Heart left ventricle (tissue), 13 donors: ENCODE measurements at regions not wholly inside any gene's neighbourhood (a gene's known extent, or its start where the extent isn't known, plus 50 kb on each side); places are given as distances from the start of the nearest gene placed in this dataset.

Experiments used
- POLR2A ChIP-seq, 2 donors: fragments of 450-650 bp; IDR thresholded peaks; one replicate each; pipeline ENCODE4 v1.6.1; 2017; ENCODE audit warnings: antibody characterized with exemption in 2 of 2, mild to moderate bottlenecking in 2 of 2, moderate library complexity in 2 of 2
- TF ChIP-seq, protein P1 (sequence below), 12 donors: fragments of 200-600 bp; sonication (generic) in 4 of 12; IDR thresholded peaks; one replicate each; pipeline versions ENCODE4 v1.5.0 to v1.8.0; 2018 to 2022; ENCODE audit warnings: antibody characterized with exemption in 12 of 12, mild to moderate bottlenecking in 5 of 12
- donor health status: ischemic (EF 13 %, LVEDD 7.1; RV severe dilation, severe dysfunction).
- donor health status: DM: no; HTN: yes; CAD: no.
- donor health status: DM: no; HTN: no; CAD: no.
- donor health status: ischemic (EF 25% LVEDD 6.9; RV normal size, moderate dysfunction).
- donor health status: ischemic (EF 25% LVEDD 5.7; RV mildly dilated, moderate dysfunction).
- donor health status: ischemic (EF 35%, LVEDD 5.7; RV mildly dilated, moderate dysfunction).
- donor health status: nonischemic (EF 11% LVEDD 7.7; RV severe dilation, severe dysfunction).
- donor health status: DM: yes; HTN: yes; CAD: no.
- donor health status: PGD.
- donor health status: ischemic (EF 29% LVEDD 5.4; RV normal size, mild dysfunction).
- donor health status: nonischemic (EF 23%, LVEDD 6.1; RV moderate dilation, normal function).

DNA sequence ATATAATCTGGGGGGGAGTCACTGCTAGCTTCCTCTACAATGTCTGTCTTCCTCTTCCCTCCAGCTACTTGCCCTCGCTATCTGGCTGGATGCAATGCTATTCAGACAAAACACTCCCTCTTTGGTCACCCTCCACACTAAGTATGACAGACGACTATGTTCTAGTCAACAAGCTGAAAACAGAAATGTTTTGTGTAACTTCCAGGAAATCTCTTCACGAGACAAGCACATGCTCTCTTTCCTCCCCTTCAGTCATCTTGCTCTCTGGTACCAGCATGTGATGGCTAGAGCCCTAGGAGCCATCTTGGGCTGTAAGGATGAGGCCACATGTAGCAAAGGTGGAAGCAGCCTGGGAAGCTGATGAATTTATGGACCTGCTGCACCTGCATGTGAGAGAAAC lies 151.3 kb downstream of the ARRDC4 start:
- TF ChIP-seq, protein P1, sequence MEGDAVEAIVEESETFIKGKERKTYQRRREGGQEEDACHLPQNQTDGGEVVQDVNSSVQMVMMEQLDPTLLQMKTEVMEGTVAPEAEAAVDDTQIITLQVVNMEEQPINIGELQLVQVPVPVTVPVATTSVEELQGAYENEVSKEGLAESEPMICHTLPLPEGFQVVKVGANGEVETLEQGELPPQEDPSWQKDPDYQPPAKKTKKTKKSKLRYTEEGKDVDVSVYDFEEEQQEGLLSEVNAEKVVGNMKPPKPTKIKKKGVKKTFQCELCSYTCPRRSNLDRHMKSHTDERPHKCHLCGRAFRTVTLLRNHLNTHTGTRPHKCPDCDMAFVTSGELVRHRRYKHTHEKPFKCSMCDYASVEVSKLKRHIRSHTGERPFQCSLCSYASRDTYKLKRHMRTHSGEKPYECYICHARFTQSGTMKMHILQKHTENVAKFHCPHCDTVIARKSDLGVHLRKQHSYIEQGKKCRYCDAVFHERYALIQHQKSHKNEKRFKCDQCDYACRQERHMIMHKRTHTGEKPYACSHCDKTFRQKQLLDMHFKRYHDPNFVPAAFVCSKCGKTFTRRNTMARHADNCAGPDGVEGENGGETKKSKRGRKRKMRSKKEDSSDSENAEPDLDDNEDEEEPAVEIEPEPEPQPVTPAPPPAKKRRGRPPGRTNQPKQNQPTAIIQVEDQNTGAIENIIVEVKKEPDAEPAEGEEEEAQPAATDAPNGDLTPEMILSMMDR (IDR thresholded peaks at IDR 0.05) = no peak
- no peak for TF ChIP-seq POLR2A (IDR thresholded peaks at IDR 0.05)
